Natural killer cell (primary cell): ENCODE measurements at regions not wholly inside any gene's neighbourhood (a gene's known extent, or its start where the extent isn't known, plus 50 kb on each side); places are given as distances from the start of the nearest gene placed in this dataset.

Experiments
- ATAC-seq, 3 donors: fragments of 150-1000 bp in 2 of 3; fragments of 200-7000 bp in 1 of 3; cut with Tn5 transposase; 1 replicate in 1 of 3; 2 replicates in 2 of 3; pipeline ENCODE4 v1.10.0; 2021; ENCODE audit warnings: mild to moderate bottlenecking in 2 of 3, moderate library complexity in 2 of 3
- DNase-seq, 2 donors: peaks; one replicate each; pipeline versions ENCODE4 v3.0.0 to v3.0.0-alpha.2; 2013 to 2021; ENCODE audit warnings: mixed read lengths in 1 of 2
- H3K27ac ChIP-seq: one replicate; pipeline ENCODE4 v1.5.1; 2013; ENCODE audit warnings: mild to moderate bottlenecking, low read length
- H3K27me3 ChIP-seq: one replicate; pipeline ENCODE4 v1.6.1; 2013; ENCODE audit warnings: low read length; ENCODE audit not compliant: control insufficient read depth, insufficient read depth
- H3K36me3 ChIP-seq: one replicate; pipeline ENCODE4 v1.6.1; 2013; ENCODE audit warnings: low read length; ENCODE audit not compliant: control insufficient read depth, insufficient read depth
- H3K4me1 ChIP-seq: one replicate; pipeline ENCODE4 v1.6.1; 2013; ENCODE audit warnings: low read length; ENCODE audit not compliant: control insufficient read depth, insufficient read depth
- H3K4me3 ChIP-seq: one replicate; pipeline ENCODE4 v1.5.1; 2013; ENCODE audit warnings: low read length
- H3K9me3 ChIP-seq: one replicate; pipeline ENCODE4 v1.6.1; 2013; ENCODE audit warnings: low read length; ENCODE audit not compliant: control insufficient read depth, insufficient read depth
- H3K27ac Mint-ChIP-seq, 2 donors: one replicate each; pipeline ENCODE4 v1.8.0; 2022; ENCODE audit warnings: mild to moderate bottlenecking in 2 of 2, mixed read lengths in 2 of 2, moderate library complexity in 1 of 2
- H3K27me3 Mint-ChIP-seq, 2 donors: one replicate each; pipeline ENCODE4 v1.8.0; 2022; ENCODE audit warnings: low read depth in 2 of 2, mixed read lengths in 2 of 2
- H3K36me3 Mint-ChIP-seq: one replicate; pipeline ENCODE4 v1.8.0; 2022; ENCODE audit warnings: mixed read lengths
- H3K4me1 Mint-ChIP-seq, 2 donors: one replicate each; pipeline ENCODE4 v1.8.0; 2022; ENCODE audit warnings: mixed read lengths in 2 of 2
- H3K4me3 Mint-ChIP-seq: one replicate; pipeline ENCODE4 v1.8.0; 2022; ENCODE audit warnings: mild to moderate bottlenecking, moderate library complexity, mixed read lengths
- H3K9me3 Mint-ChIP-seq, 2 donors: one replicate each; pipeline ENCODE4 v1.8.0; 2022; ENCODE audit warnings: mixed read lengths in 2 of 2
- WGBS: methylation state at CpG from one replicate; pipeline ENCODE4 v1.1.7; 2013; ENCODE audit warnings: missing lambda C conversion rate; ENCODE audit not compliant: insufficient coverage; 5-methylcytosine and 5-hydroxymethylcytosine counted together
- intact Hi-C: fragments of 100-400 bp; cut with micrococcal nuclease; formaldehyde crosslinking; loops from one replicate; pipeline ENCODE4 v1.14.2; 2022
- TF ChIP-seq, protein P1 (sequence below): fragments of 200-600 bp; IDR thresholded peaks from one replicate; pipeline ENCODE4 v1.8.0; 2022; ENCODE audit warnings: antibody characterized with exemption

DNA sequence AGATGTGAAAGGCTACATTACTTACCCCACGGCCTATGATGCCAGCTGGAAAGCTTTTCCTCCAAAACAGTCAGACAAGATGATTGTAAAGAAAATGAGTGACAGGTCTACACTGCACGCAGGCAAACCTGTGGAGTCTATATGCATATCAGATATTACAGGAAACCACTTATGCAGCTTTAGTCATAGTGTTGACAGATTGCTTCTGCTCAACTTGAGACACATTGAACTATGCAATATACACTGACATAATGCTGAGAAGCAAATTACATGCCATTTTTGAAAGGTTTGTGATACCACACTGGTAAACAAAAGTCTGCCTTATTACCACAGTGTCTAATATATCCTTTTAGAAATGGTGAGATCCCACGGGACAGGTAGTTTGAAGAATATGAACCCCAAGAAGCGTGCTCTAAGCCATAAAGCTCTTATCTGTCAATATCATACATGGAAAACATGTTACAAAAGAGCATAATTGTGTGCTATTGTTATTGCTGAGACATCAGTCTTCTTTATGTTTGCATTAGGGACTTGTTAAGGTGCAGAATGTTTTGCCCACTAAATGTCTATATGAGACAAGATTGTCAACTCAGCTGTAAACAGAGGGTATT, 1835.8 kb upstream of the TENM3 start:
- no peak for DNase-seq
- 39% methylated on average over 3 of the region's 4 CpGs for WGBS
- Histone ChIP-seq H3K4me1 (no peaks in the 10 kb centered on the region), H3K4me3 (no peak overlapping the region), H3K27me3 (no peaks in the 10 kb centered on the region), H3K9me3 (no peaks in the 10 kb centered on the region), H3K36me3 (no peaks in the 10 kb centered on the region), H3K27ac (no peak overlapping the region)
- Mint-ChIP-seq H3K36me3 (no peaks in the 10 kb centered on the region), H3K4me3 (no peak overlapping the region), H3K27ac (no peak overlapping the region), H3K4me1 (no peaks in the 10 kb centered on the region), H3K9me3 (peaks cover 9 to 12% of the 10 kb centered on the region in 2 donors), H3K27me3 (no peaks in the 10 kb centered on the region)
- intact Hi-C loops: no loop called here
- no peak for ATAC-seq
- TF ChIP-seq, protein P1, sequence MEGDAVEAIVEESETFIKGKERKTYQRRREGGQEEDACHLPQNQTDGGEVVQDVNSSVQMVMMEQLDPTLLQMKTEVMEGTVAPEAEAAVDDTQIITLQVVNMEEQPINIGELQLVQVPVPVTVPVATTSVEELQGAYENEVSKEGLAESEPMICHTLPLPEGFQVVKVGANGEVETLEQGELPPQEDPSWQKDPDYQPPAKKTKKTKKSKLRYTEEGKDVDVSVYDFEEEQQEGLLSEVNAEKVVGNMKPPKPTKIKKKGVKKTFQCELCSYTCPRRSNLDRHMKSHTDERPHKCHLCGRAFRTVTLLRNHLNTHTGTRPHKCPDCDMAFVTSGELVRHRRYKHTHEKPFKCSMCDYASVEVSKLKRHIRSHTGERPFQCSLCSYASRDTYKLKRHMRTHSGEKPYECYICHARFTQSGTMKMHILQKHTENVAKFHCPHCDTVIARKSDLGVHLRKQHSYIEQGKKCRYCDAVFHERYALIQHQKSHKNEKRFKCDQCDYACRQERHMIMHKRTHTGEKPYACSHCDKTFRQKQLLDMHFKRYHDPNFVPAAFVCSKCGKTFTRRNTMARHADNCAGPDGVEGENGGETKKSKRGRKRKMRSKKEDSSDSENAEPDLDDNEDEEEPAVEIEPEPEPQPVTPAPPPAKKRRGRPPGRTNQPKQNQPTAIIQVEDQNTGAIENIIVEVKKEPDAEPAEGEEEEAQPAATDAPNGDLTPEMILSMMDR: no peak

DNA sequence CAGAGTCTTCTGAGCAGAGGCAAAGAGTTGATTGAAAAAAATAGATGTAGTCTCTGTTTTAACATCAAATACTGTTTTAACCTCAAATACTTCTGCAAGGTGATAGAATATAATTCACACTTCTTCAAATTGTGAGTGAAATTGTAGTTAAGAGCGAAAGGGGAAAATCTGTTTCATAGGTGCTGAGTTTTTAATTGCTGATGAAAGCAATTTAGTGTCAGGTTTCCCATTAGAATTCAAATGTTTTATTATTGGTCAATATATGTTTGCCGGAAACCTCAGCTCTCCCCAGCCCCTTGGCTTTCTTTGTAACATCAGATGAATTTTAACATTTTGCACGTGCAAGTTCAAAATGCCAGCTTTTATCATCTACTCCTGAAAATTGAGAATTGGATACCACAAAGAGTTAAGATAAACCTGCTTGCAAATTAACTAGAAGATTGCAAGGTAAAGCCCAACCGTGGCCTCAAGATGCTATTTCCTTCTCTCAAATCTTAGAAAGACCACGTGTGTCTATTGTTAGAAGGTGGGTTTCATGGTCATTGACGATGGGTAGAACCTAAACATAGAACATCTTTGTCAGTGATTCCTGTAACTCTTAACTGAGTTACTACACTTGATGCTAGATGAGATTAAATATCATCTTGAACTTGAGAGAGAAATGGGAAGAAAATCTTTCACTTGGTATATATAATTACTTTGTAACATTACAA, 1824.2 kb upstream of the TENM3 start:
- intact Hi-C loops: no loop called here
- H3K36me3 Mint-ChIP-seq: peaks cover 5% of the 10 kb centered on the region
- TF ChIP-seq, protein P1: no peak
- ATAC-seq (no peak), DNase-seq (no peak)
- H3K9me3 ChIP-seq: no peaks in the 10 kb centered on the region
- H3K27me3 Mint-ChIP-seq: no peaks in the 10 kb centered on the region
- no peak overlapping the region for H3K4me3 Mint-ChIP-seq
- no peaks in the 10 kb centered on the region for H3K4me1 Mint-ChIP-seq
- no peak overlapping the region for H3K4me3 ChIP-seq
- no peaks in the 10 kb centered on the region for H3K4me1 ChIP-seq
- no peaks in the 10 kb centered on the region for H3K36me3 ChIP-seq
- 53% methylated on average over 4 of the region's 6 CpGs for WGBS
- peaks cover 14 to 19% of the 10 kb centered on the region in 2 donors for H3K9me3 Mint-ChIP-seq
- H3K27ac ChIP-seq: no peak overlapping the region
- no peak overlapping the region for H3K27ac Mint-ChIP-seq
- no peaks in the 10 kb centered on the region for H3K27me3 ChIP-seq

DNA sequence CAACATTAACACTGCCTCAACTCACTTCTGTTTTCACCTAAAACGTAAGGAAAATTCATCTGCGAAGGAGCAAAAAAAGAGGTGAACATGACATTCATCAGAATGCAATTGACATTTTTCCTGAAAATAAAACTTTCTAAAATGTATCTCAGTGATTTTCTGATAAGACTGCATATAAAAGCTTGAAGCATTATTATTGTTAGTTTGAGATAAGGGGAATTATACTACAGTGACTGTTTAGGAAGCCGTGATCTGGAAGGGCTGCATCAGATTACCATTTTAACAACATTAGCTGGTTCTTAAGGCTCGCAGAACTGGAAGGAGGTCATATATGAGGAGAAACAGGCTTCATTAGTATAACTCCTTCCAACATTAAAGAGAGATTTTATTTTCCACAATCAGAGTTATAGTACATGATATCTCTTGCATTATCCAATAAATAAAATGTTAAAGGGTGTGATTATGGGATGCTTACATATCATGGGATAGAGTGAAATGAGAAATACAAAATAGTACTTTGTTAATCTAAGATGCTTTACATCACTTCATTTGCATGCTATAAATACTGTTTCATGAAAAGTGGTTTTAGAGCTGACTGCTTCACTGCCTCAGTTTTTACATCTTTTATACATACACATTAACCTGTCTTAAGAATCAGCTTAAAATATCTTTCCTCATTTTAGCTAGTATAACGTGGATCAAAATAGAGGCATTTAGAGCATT, 1820.1 kb upstream of the TENM3 start:
- DNase-seq (no peak), ATAC-seq (no peak)
- Mint-ChIP-seq H3K36me3 (no peaks in the 10 kb centered on the region), H3K4me1 (no peaks in the 10 kb centered on the region), H3K9me3 (peaks cover 10% of the 10 kb centered on the region in 2 donors), H3K27me3 (no peaks in the 10 kb centered on the region), H3K4me3 (no peak overlapping the region), H3K27ac (no peak overlapping the region)
- no peaks in the 10 kb centered on the region for H3K9me3 ChIP-seq
- H3K27ac ChIP-seq: no peak overlapping the region
- TF ChIP-seq, protein P1: no peak
- H3K4me1 ChIP-seq: no peaks in the 10 kb centered on the region
- 91% methylated on average over 2 of the region's 5 CpGs for WGBS
- no peak overlapping the region for H3K4me3 ChIP-seq
- H3K36me3 ChIP-seq: no peaks in the 10 kb centered on the region
- intact Hi-C loops: no loop called here
- no peaks in the 10 kb centered on the region for H3K27me3 ChIP-seq
